Gastroesophageal sphincter (tissue), 4 donors: ENCODE measurements at regions not wholly inside any gene's neighbourhood (a gene's known extent, or its start where the extent isn't known, plus 50 kb on each side); places are given as distances from the start of the nearest gene placed in this dataset.

Source experiments
- ATAC-seq: fragments of 150-250 bp; one replicate; pipeline ENCODE4 v1.9.1; 2016; ENCODE audit warnings: mild to moderate bottlenecking, moderate library complexity
- H3K27ac ChIP-seq, 4 donors: fragments of 200-600 bp; sonication (generic) in 3 of 4; 1 replicate in 3 of 4; 2 replicates in 1 of 4; pipeline ENCODE4 v1.5.1; 2016 to 2019
- H3K27me3 ChIP-seq: fragments of 200-600 bp; sonication (generic); one replicate; pipeline ENCODE4 v1.5.1; 2019
- H3K36me3 ChIP-seq, 2 donors: fragments of 200-600 bp; sonication (generic); one replicate each; pipeline ENCODE4 v1.5.1; 2019; ENCODE audit warnings: control low read depth in 1 of 2
- H3K4me1 ChIP-seq, 3 donors: fragments of 200-600 bp; sonication (generic); 1 replicate in 2 of 3; 2 replicates in 1 of 3; pipeline ENCODE4 v1.5.1; 2016 to 2019; ENCODE audit warnings: control low read depth in 2 of 3
- H3K4me3 ChIP-seq, 2 donors: fragments of 200-600 bp; sonication (generic); one replicate each; pipeline ENCODE4 v1.5.1; 2019; ENCODE audit warnings: mild to moderate bottlenecking in 1 of 2, moderate library complexity in 1 of 2
- H3K9me3 ChIP-seq, 3 donors: fragments of 200-600 bp; sonication (generic); one replicate each; pipeline ENCODE4 v1.5.1; 2017 to 2019; ENCODE audit warnings: control low read depth in 2 of 3
- EP300 ChIP-seq: sonication (generic); formaldehyde crosslinking; IDR thresholded peaks from one replicate; pipeline ENCODE4 v1.6.1; 2017; ENCODE audit warnings: antibody characterized with exemption, mild to moderate bottlenecking
- POLR2A ChIP-seq, 2 donors: fragments of 450-650 bp; IDR thresholded peaks; one replicate each; pipeline ENCODE4 v1.6.1; 2017; ENCODE audit warnings: antibody characterized with exemption in 2 of 2, mild to moderate bottlenecking in 2 of 2, moderate library complexity in 1 of 2
- POLR2AphosphoS5 ChIP-seq: sonication (generic); formaldehyde crosslinking; IDR thresholded peaks from one replicate; pipeline ENCODE4 v1.6.1; 2017; ENCODE audit warnings: antibody characterized with exemption
- WGBS, 2 donors: methylation state at CpG; one replicate each; pipeline ENCODE4 v1.1.5; 2018; ENCODE audit warnings: low coverage in 1 of 2; 5-methylcytosine and 5-hydroxymethylcytosine counted together
- TF ChIP-seq, protein P1 (sequence below), 4 experiments: fragments of 200-600 bp in 2 of 4; fragments of 450-650 bp in 2 of 4; sonication (generic) in 1 of 4; IDR thresholded peaks; one replicate each; pipeline ENCODE4 v1.5.1; 2017 to 2019; ENCODE audit warnings: antibody characterized with exemption in 4 of 4, mild to moderate bottlenecking in 2 of 4, moderate library complexity in 2 of 4

DNA sequence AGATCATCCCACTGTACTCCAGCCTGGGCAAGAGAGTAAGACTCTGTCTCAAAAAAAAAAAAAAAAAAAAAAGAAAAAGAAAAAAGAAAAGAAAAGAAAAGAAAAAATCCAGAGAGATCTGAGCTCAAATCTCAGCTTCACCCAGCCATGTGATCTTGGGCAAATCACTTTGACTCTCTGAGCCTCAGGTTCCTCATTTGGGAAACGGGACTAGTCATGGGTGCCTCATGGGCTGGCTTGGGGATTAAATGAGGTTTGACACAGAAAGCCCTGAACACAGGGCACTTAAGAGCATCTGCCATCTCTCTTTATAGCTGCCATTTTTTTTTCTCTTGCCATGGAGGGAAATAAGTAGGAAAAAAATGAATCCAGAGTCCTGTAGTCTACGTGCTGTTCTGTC is 86.2 kb upstream of the MYL2 start:
- Histone ChIP-seq H3K27me3 (peaks cover 87% of the 10 kb centered on the region), H3K4me3 (no peak overlapping the region), H3K9me3 (peaks cover 0 to 10% (median 0%) of the 10 kb centered on the region in 3 donors), H3K27ac (no peak overlapping the region), H3K4me1 (no peaks in the 10 kb centered on the region), H3K36me3 (no peaks in the 10 kb centered on the region)
- WGBS, 2 donors: 64 to 79% methylated on average over 2 of the region's 2 CpGs
- TF ChIP-seq POLR2A (IDR thresholded peaks at IDR 0.05) (no peak), EP300 (no peak), POLR2AphosphoS5 (no peak)
- TF ChIP-seq, protein P1, sequence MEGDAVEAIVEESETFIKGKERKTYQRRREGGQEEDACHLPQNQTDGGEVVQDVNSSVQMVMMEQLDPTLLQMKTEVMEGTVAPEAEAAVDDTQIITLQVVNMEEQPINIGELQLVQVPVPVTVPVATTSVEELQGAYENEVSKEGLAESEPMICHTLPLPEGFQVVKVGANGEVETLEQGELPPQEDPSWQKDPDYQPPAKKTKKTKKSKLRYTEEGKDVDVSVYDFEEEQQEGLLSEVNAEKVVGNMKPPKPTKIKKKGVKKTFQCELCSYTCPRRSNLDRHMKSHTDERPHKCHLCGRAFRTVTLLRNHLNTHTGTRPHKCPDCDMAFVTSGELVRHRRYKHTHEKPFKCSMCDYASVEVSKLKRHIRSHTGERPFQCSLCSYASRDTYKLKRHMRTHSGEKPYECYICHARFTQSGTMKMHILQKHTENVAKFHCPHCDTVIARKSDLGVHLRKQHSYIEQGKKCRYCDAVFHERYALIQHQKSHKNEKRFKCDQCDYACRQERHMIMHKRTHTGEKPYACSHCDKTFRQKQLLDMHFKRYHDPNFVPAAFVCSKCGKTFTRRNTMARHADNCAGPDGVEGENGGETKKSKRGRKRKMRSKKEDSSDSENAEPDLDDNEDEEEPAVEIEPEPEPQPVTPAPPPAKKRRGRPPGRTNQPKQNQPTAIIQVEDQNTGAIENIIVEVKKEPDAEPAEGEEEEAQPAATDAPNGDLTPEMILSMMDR (IDR thresholded peaks at IDR 0.05): no peak
- no peak for ATAC-seq

DNA sequence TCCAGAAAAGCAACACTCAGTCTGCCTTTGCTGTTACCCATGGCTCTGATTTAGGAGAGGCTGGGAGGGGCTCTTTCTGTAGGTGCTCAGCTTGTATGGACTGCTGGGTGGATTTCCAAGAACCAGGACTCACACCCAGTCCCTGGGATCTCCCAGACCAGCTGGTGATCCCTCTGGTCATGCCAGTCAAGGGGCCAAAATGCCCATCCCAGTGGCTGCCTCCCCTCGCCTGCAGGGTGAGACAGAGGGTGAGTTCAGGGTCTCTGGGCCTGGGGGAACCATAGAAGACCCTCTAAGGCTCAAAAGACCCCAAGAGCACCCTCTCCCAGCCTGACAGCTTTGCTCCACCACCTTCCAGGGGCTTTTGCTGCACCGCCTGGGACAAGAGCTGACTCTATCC is 78.6 kb upstream of the MYL2 start:
- Histone ChIP-seq H3K27ac (no peak overlapping the region), H3K36me3 (no peaks in the 10 kb centered on the region), H3K9me3 (peaks cover 0 to 38% (median 0%) of the 10 kb centered on the region in 3 donors), H3K4me3 (no peak overlapping the region), H3K4me1 (no peaks in the 10 kb centered on the region), H3K27me3 (peaks cover 20% of the 10 kb centered on the region)
- TF ChIP-seq EP300 (no peak), POLR2A (IDR thresholded peaks at IDR 0.05) (no peak), POLR2AphosphoS5 (no peak)
- TF ChIP-seq, protein P1 (IDR thresholded peaks at IDR 0.05): no peak
- no peak for ATAC-seq
- 80 to 100% methylated on average over 1 to 2 of the region's 2 CpGs for WGBS, 2 donors

DNA sequence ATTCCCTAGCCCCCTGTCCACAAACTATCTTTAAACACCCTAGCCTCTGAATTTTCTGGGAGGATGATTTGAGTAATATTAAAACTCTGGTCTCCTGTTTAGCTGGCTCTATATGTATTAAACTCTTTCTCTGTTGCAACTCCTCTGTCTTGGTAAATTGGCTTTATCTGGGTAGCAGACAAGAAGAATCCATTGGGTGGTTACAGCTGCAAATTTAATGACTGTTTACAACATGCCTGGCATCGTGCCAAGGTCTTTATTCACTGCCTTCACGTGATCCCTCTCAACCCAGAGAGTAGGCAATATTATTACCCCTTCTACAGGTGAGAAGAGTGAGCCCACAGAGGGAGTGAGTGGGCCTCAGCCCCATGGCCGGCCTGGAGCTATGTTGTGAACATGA is 77.8 kb upstream of the MYL2 start:
- H3K27ac ChIP-seq: no peak overlapping the region
- H3K4me3 ChIP-seq: no peak overlapping the region
- 33% methylated on average over 3 of the region's 3 CpGs; no CpG with 5 or more reads in 1 of the 2 donors for WGBS, 2 donors
- H3K4me1 ChIP-seq: no peaks in the 10 kb centered on the region
- H3K9me3 ChIP-seq: peaks cover 0 to 38% (median 0%) of the 10 kb centered on the region in 3 donors
- no peak for ATAC-seq
- H3K36me3 ChIP-seq: no peaks in the 10 kb centered on the region
- H3K27me3 ChIP-seq: peaks cover 20% of the 10 kb centered on the region
- TF ChIP-seq, protein P1 (IDR thresholded peaks at IDR 0.05): no peak
- TF ChIP-seq POLR2AphosphoS5 (no peak), EP300 (no peak)

DNA sequence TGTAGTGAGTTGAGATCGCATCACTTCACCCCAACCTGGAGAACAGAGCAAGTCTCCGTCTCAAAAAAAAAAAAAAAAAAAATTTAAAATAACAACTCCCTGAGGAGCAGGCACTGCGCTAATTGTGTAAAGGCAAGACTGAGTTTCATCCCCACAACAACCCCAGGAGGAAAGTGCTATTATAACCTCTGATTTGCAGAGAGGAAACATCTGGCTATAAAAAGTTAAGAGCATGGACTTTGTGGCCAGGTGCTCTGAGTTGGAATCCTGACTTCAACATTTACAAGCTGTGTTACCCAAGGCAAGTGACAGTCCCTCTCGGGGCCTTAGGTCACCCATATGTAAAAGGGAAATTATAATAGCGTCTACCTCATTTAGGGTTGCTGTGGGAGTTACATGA is 76.0 kb upstream of the MYL2 start:
- Histone ChIP-seq H3K4me1 (no peaks in the 10 kb centered on the region), H3K4me3 (no peak overlapping the region), H3K9me3 (peaks cover 0 to 38% (median 0%) of the 10 kb centered on the region in 3 donors), H3K27me3 (peaks cover 25% of the 10 kb centered on the region), H3K36me3 (no peaks in the 10 kb centered on the region), H3K27ac (no peak overlapping the region)
- TF ChIP-seq EP300: no peak
- TF ChIP-seq, protein P1 (IDR thresholded peaks at IDR 0.05): no peak
- no peak for TF ChIP-seq POLR2AphosphoS5
- no peak for TF ChIP-seq POLR2A (IDR thresholded peaks at IDR 0.05)
- ATAC-seq: no peak
- 72 to 86% methylated on average over 1 to 5 of the region's 5 CpGs for WGBS, 2 donors

DNA sequence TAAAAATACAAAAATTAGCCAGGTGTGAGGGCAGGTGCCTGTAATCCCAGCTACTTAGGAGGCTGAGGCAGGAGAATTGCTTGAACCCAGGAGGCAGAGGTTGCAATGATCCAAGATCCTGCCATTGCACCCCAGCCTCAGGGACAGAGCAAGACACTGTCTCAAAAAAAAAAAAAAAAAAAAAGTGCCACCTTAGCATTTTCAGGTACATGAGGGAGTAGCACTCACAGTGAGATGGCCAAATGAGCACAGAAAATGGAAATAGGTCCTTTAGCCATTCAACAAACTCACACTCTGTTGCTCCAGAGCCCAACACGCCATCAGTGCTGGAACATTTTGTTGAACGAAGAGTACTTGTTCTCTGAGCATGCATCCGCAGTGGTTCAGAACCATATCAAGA is 75.2 kb upstream of the MYL2 start:
- H3K27me3 ChIP-seq: peaks cover 27% of the 10 kb centered on the region
- no peaks in the 10 kb centered on the region for H3K4me1 ChIP-seq
- whole genome bisulfite sequencing, 2 donors: 76 to 97% methylated on average over 3 of the region's 3 CpGs
- H3K27ac ChIP-seq: no peak overlapping the region
- ATAC-seq: no peak
- H3K36me3 ChIP-seq: no peaks in the 10 kb centered on the region
- no peak overlapping the region for H3K4me3 ChIP-seq
- peaks cover 0 to 38% (median 0%) of the 10 kb centered on the region in 3 donors for H3K9me3 ChIP-seq
- TF ChIP-seq POLR2AphosphoS5 (no peak), POLR2A (IDR thresholded peaks at IDR 0.05) (no peak)
